HG02642 (cell line): ENCODE measurements at regions not wholly inside any gene's neighbourhood (a gene's known extent, or its start where the extent isn't known, plus 50 kb on each side); places are given as distances from the start of the nearest gene placed in this dataset.

ENCODE experiments used
- ATAC-seq: cut with Tn5 transposase; IDR thresholded peaks from one replicate; pipeline ENCODE4 v1.9.1; 2021; ENCODE audit warnings: mild to moderate bottlenecking; ENCODE audit not compliant: unreplicated experiment, poor library complexity

GRCh38 chr9:120294003-120294402, 286.0 kb downstream of the CDK5RAP2 start:
- no peak for ATAC-seq

GRCh38 chr9:120292606-120293005, 287.4 kb downstream of the CDK5RAP2 start:
- no peak for ATAC-seq

GRCh38 chr9:120291050-120291449, 288.9 kb downstream of the CDK5RAP2 start:
- ATAC-seq: no peak

GRCh38 chr9:120289990-120290975, 289.7 kb downstream of the CDK5RAP2 start:
- no peak for ATAC-seq

GRCh38 chr9:120289098-120289497, 290.9 kb downstream of the CDK5RAP2 start:
- no peak for ATAC-seq

- no peak for ATAC-seq
These were observed 293.4 kb downstream of the CDK5RAP2 start for GRCh38 chr9:120286530-120286929.

- no peak for ATAC-seq
These were observed 295.1 kb downstream of the CDK5RAP2 start for GRCh38 chr9:120284821-120285220.

- no peak for ATAC-seq
These were observed 298.3 kb downstream of the CDK5RAP2 start for GRCh38 chr9:120281665-120282064.

- no peak for ATAC-seq
These were observed 312.0 kb downstream of the CDK5RAP2 start for GRCh38 chr9:120267929-120268328.

- no peak for ATAC-seq
These were observed 314.2 kb downstream of the CDK5RAP2 start for GRCh38 chr9:120265791-120266190.

GRCh38 chr9:120264528-120264927, 315.4 kb downstream of the CDK5RAP2 start:
- no peak for ATAC-seq

GRCh38 chr9:120263836-120264235, 316.1 kb downstream of the CDK5RAP2 start:
- no peak for ATAC-seq

GRCh38 chr9:120261419-120261818, 318.5 kb downstream of the CDK5RAP2 start:
- no peak for ATAC-seq

- ATAC-seq: no peak
These were observed 320.9 kb downstream of the CDK5RAP2 start for GRCh38 chr9:120259100-120259499.

- no peak for ATAC-seq
These were observed 321.9 kb downstream of the CDK5RAP2 start for GRCh38 chr9:120258096-120258495.

- no peak for ATAC-seq
These were observed 322.5 kb downstream of the CDK5RAP2 start for GRCh38 chr9:120257483-120257882.

- ATAC-seq: no peak
These were observed 323.8 kb downstream of the CDK5RAP2 start for GRCh38 chr9:120256146-120256545.

GRCh38 chr9:120252248-120252647, 327.7 kb downstream of the CDK5RAP2 start:
- ATAC-seq: no peak

GRCh38 chr9:120242116-120242811, 337.7 kb downstream of the CDK5RAP2 start:
- no peak for ATAC-seq

GRCh38 chr9:120236596-120236995, 343.4 kb downstream of the CDK5RAP2 start:
- ATAC-seq: no peak

- no peak for ATAC-seq
These were observed 344.9 kb downstream of the CDK5RAP2 start for GRCh38 chr9:120235081-120235480.
